GM12878 (cell line): ENCODE measurements at regions not wholly inside any gene's neighbourhood (a gene's known extent, or its start where the extent isn't known, plus 50 kb on each side); places are given as distances from the start of the nearest gene placed in this dataset.

ENCODE experiments used
- ATAC-seq: fragments of 200-7000 bp; cut with Tn5 transposase; 3 replicates; pipeline ENCODE4 v1.9.1; 2020; ENCODE audit warnings: mild to moderate bottlenecking, moderate library complexity
- BruUV-seq: library from RNA; stranded (reverse); fragments of 400-500 nt; replicated peaks from 2 replicates; lab custom pipeline; 2021; lab: Mats Ljungman, UMichigan
- CTCF ChIA-PET: fragments of 300-600 bp; sonication (Branson Sonifier 250); formaldehyde crosslinking; extraction: SDS; loops from one replicate; lab custom pipeline; 2021; ENCODE audit warnings: inconsistent platforms; lab: Yijun Ruan, JAX
- POLR2A ChIA-PET: fragments of 350-600 bp; formaldehyde crosslinking; extraction: SDS; loops from one replicate; lab custom pipeline; 2021; ENCODE audit warnings: inconsistent platforms; lab: Charles Lee
- RAD21 ChIA-PET: fragments of 300-600 bp; sonication (Branson Sonifier 250); formaldehyde crosslinking; loops from one replicate; lab custom pipeline; 2023; ENCODE audit warnings: antibody characterized with exemption; ENCODE audit not compliant: unreplicated experiment; lab: Charles Lee
- SMC1A ChIA-PET: fragments of 300-600 bp; sonication (Branson Sonifier 250); formaldehyde crosslinking; loops from one replicate; lab custom pipeline; 2023; ENCODE audit not compliant: unreplicated experiment, uncharacterized antibody; lab: Charles Lee
- DNase-seq: peaks from one replicate; pipeline ENCODE4 v3.0.0-alpha.2; 2011; ENCODE audit warnings: low read depth, low spot score
- FAIRE-seq: peaks from 3 replicates; lab custom pipeline; 2011; peaks lifted over from hg19 to GRCh38; lab: Jason Lieb, UNC
- H2AFZ ChIP-seq: 2 replicates; pipeline ENCODE4 v1.6.0; 2011; ENCODE audit warnings: low read depth, low read length, control low read depth; ENCODE audit not compliant: control insufficient read depth
- H3K27ac ChIP-seq: 2 replicates; pipeline ENCODE4 v1.5.1; 2011; ENCODE audit warnings: control low read depth; ENCODE audit not compliant: control insufficient read depth, insufficient read depth
- H3K27me3 ChIP-seq, 2 experiments: replicated peaks in 1 of 2; 2 replicates each; pipeline versions ENCODE4 v1.6.0 to v1.6.1; 2011; ENCODE audit warnings: low read length in 1 of 2; ENCODE audit not compliant: control insufficient read depth in 2 of 2, insufficient read depth in 2 of 2
- H3K36me3 ChIP-seq, 2 experiments: 2 replicates each; pipeline ENCODE4 v1.5.1; 2011; ENCODE audit warnings: low read length in 1 of 2; ENCODE audit not compliant: control insufficient read depth in 2 of 2, insufficient read depth in 2 of 2
- H3K4me1 ChIP-seq: 2 replicates; pipeline ENCODE4 v1.6.1; 2011; ENCODE audit warnings: mild to moderate bottlenecking, low read length, moderate library complexity, mixed read lengths; ENCODE audit not compliant: control insufficient read depth, insufficient read depth
- H3K4me2 ChIP-seq: 2 replicates; pipeline ENCODE4 v1.6.0; 2011; ENCODE audit warnings: control low read depth; ENCODE audit not compliant: control insufficient read depth, insufficient read depth
- H3K4me3 ChIP-seq: fragments of 200-600 bp; sonication (generic); 2 replicates; pipeline ENCODE4 v1.5.1; 2016
- H3K79me2 ChIP-seq: 2 replicates; pipeline ENCODE4 v1.6.0; 2011; ENCODE audit warnings: low read length; ENCODE audit not compliant: control insufficient read depth, insufficient read depth
- H3K9ac ChIP-seq: 2 replicates; pipeline ENCODE4 v1.8.0; 2011; ENCODE audit warnings: low read length, control low read depth, mixed read lengths; ENCODE audit not compliant: control insufficient read depth, insufficient read depth
- H3K9me3 ChIP-seq: replicated peaks from 3 replicates; pipeline ENCODE4 v1.5.1; 2011; ENCODE audit warnings: mild to moderate bottlenecking, low read length; ENCODE audit not compliant: control insufficient read depth, insufficient read depth
- H4K20me1 ChIP-seq: 2 replicates; pipeline ENCODE4 v1.6.0; 2011; ENCODE audit not compliant: control insufficient read depth, insufficient read depth
- ASH2L ChIP-seq: fragments of 300-600, 200-600 bp; sonication (generic); IDR thresholded peaks from 2 replicates; pipeline ENCODE4 v1.6.1; 2017; ENCODE audit warnings: low read depth, mild to moderate bottlenecking, borderline replicate concordance
- DPF2 ChIP-seq: fragments of 450-650 bp; IDR thresholded peaks from 2 replicates; pipeline ENCODE4 v1.6.1; 2017; ENCODE audit warnings: mild to moderate bottlenecking
- FOS ChIP-seq: IDR thresholded peaks from 3 replicates; pipeline ENCODE4 v1.6.1; 2011; ENCODE audit warnings: borderline replicate concordance; ENCODE audit not compliant: insufficient read length; ENCODE audit errors: extremely low read depth
- GABPA ChIP-seq: IDR thresholded peaks from 2 replicates; pipeline ENCODE4 v1.6.1; 2014; ENCODE audit warnings: antibody characterized with exemption, low read depth, mild to moderate bottlenecking, inconsistent platforms
- HDGF ChIP-seq: fragments of 450-650 bp; IDR thresholded peaks from 2 replicates; pipeline ENCODE4 v1.6.1; 2016; ENCODE audit warnings: antibody characterized with exemption
- MTA2 ChIP-seq: fragments of 450-650 bp; IDR thresholded peaks from 2 replicates; pipeline ENCODE4 v1.6.1; 2016; ENCODE audit warnings: low read depth, mild to moderate bottlenecking, moderate library complexity
- NR2F1 ChIP-seq: fragments of 450-650 bp; conservative IDR thresholded peaks from 2 replicates; pipeline ENCODE4 v1.6.1; 2017; ENCODE audit warnings: mild to moderate bottlenecking
- NRF1 ChIP-seq: conservative IDR thresholded peaks from 2 replicates; pipeline ENCODE4 v1.6.1; 2011; ENCODE audit warnings: mild to moderate bottlenecking, low read depth, low read length, improper control_type of control experiment
- PAX5 ChIP-seq: IDR thresholded peaks from 2 replicates; pipeline ENCODE4 v1.6.1; 2011; ENCODE audit warnings: low read depth, low read length, borderline replicate concordance
- SIN3A ChIP-seq: IDR thresholded peaks from 2 replicates; pipeline ENCODE4 v1.6.1; 2012; ENCODE audit warnings: low read depth, low read length, improper control_type of control experiment
- SMAD5 ChIP-seq: IDR thresholded peaks from 2 replicates; pipeline ENCODE4 v1.6.1; 2016; ENCODE audit warnings: antibody characterized with exemption, low read depth
- SMC3 ChIP-seq: IDR thresholded peaks from 2 replicates; pipeline ENCODE4 v1.6.1; 2011; ENCODE audit warnings: low read length, improper control_type of control experiment, borderline replicate concordance
- STAT1 ChIP-seq: fragments of 450-650 bp; conservative IDR thresholded peaks from 2 replicates; pipeline ENCODE4 v1.6.1; 2014; ENCODE audit warnings: antibody characterized with exemption, mild to moderate bottlenecking
- TCF12 ChIP-seq: IDR thresholded peaks from 2 replicates; pipeline ENCODE4 v1.6.1; 2011; ENCODE audit warnings: low read depth, mild to moderate bottlenecking, low read length
- WGBS: methylation state at CpG from one replicate; pipeline ENCODE4 v1.1.6; 2016; ENCODE audit warnings: low lambda C conversion rate; ENCODE audit not compliant: insufficient replicate concordance, insufficient coverage; ENCODE audit errors: missing lambda C conversion rate; 5-methylcytosine and 5-hydroxymethylcytosine counted together
- in situ Hi-C: fragments of 300-500 bp; cut with MboI; formaldehyde crosslinking; loops from 9 replicates; pipeline ENCODE4 v1.14.3; 2018; ENCODE audit warnings: mixed read lengths
- intact Hi-C: fragments of 100-400 bp; cut with micrococcal nuclease; formaldehyde crosslinking; loops from one replicate; pipeline ENCODE4 v1.14.2; 2022; ENCODE audit not compliant: unreplicated experiment
- TF ChIP-seq, protein P1 (sequence below): IDR thresholded peaks from 2 replicates; pipeline ENCODE4 v1.6.1; 2011; ENCODE audit warnings: borderline replicate concordance, low read depth, mild to moderate bottlenecking, moderate library complexity, low read length; ENCODE audit not compliant: insufficient read depth, poor library complexity, severe bottlenecking
- TF ChIP-seq, protein P2 (sequence below): fragments of 450-650 bp; IDR thresholded peaks from 2 replicates; pipeline ENCODE4 v1.6.1; 2018; ENCODE audit warnings: mild to moderate bottlenecking, low read depth, moderate library complexity; ENCODE audit not compliant: partially characterized antibody
- TF ChIP-seq, protein P3 (sequence below): IDR thresholded peaks from 2 replicates; pipeline ENCODE4 v1.6.1; 2012; ENCODE audit warnings: mild to moderate bottlenecking, low read depth, low read length

DNA sequence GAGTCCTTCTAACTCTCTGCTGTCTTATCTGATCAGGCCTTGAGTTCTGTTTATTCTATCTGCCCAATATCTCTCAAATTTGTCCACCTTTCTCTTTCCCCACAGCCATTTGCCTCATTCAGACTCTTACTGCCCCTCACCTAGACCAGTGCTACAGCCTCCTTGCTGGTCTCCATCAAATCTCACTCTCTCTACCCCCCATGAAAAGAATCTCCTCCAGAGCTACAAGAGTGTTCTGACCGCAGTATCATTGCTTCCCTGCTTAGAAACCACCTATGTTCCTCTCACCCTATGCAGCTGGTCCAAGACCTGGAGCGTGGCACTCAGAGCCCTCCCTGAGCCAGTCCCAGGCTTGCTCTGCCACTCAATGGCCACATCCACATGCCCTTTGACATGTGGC is 231.0 kb upstream of the JUN start:
- no peak overlapping the region for H3K27ac ChIP-seq
- no peak overlapping the region for H3K9ac ChIP-seq
- no peaks in the 10 kb centered on the region; the same call in 2 of the 3 replicates for H3K9me3 ChIP-seq
- H3K4me2 ChIP-seq, result no peak overlapping the region
- no peak for FAIRE-seq
- H3K79me2 ChIP-seq, result no peaks in the 10 kb centered on the region
- H3K27me3 ChIP-seq, result no peaks in the 10 kb centered on the region
- CTCF ChIA-PET, result interaction anchor here (1.0 kb wide), 1 partner anchor 10 kb away, joined by 3 read pairs; no protein-coding TSS in a partner anchor
- H2AFZ ChIP-seq, result no peak overlapping the region
- RAD21 ChIA-PET, result interaction anchor here (1.2 to 2.6 kb wide), 2 partner anchors 32 to 112 kb away, joined by 3 to 22 read pairs; no protein-coding TSS in a partner anchor
- no peak for TF ChIP-seq TCF12
- TF ChIP-seq, protein P1, sequence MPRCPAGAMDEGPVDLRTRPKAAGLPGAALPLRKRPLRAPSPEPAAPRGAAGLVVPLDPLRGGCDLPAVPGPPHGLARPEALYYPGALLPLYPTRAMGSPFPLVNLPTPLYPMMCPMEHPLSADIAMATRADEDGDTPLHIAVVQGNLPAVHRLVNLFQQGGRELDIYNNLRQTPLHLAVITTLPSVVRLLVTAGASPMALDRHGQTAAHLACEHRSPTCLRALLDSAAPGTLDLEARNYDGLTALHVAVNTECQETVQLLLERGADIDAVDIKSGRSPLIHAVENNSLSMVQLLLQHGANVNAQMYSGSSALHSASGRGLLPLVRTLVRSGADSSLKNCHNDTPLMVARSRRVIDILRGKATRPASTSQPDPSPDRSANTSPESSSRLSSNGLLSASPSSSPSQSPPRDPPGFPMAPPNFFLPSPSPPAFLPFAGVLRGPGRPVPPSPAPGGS, result no peak
- no peak for TF ChIP-seq HDGF
- TF ChIP-seq GABPA, result no peak
- no peak for TF ChIP-seq MTA2
- no peak for TF ChIP-seq FOS
- TF ChIP-seq ASH2L, result no peak
- TF ChIP-seq SIN3A, result no peak
- no peak for TF ChIP-seq STAT1
- TF ChIP-seq, protein P2, sequence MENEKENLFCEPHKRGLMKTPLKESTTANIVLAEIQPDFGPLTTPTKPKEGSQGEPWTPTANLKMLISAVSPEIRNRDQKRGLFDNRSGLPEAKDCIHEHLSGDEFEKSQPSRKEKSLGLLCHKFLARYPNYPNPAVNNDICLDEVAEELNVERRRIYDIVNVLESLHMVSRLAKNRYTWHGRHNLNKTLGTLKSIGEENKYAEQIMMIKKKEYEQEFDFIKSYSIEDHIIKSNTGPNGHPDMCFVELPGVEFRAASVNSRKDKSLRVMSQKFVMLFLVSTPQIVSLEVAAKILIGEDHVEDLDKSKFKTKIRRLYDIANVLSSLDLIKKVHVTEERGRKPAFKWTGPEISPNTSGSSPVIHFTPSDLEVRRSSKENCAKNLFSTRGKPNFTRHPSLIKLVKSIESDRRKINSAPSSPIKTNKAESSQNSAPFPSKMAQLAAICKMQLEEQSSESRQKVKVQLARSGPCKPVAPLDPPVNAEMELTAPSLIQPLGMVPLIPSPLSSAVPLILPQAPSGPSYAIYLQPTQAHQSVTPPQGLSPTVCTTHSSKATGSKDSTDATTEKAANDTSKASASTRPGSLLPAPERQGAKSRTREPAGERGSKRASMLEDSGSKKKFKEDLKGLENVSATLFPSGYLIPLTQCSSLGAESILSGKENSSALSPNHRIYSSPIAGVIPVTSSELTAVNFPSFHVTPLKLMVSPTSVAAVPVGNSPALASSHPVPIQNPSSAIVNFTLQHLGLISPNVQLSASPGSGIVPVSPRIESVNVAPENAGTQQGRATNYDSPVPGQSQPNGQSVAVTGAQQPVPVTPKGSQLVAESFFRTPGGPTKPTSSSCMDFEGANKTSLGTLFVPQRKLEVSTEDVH, result no peak
- TF ChIP-seq NRF1, result no peak
- no peak for TF ChIP-seq NR2F1
- TF ChIP-seq SMC3, result no peak
- no peak for TF ChIP-seq DPF2
- TF ChIP-seq PAX5, result no peak
- TF ChIP-seq SMAD5, result no peak
- TF ChIP-seq, protein P3, sequence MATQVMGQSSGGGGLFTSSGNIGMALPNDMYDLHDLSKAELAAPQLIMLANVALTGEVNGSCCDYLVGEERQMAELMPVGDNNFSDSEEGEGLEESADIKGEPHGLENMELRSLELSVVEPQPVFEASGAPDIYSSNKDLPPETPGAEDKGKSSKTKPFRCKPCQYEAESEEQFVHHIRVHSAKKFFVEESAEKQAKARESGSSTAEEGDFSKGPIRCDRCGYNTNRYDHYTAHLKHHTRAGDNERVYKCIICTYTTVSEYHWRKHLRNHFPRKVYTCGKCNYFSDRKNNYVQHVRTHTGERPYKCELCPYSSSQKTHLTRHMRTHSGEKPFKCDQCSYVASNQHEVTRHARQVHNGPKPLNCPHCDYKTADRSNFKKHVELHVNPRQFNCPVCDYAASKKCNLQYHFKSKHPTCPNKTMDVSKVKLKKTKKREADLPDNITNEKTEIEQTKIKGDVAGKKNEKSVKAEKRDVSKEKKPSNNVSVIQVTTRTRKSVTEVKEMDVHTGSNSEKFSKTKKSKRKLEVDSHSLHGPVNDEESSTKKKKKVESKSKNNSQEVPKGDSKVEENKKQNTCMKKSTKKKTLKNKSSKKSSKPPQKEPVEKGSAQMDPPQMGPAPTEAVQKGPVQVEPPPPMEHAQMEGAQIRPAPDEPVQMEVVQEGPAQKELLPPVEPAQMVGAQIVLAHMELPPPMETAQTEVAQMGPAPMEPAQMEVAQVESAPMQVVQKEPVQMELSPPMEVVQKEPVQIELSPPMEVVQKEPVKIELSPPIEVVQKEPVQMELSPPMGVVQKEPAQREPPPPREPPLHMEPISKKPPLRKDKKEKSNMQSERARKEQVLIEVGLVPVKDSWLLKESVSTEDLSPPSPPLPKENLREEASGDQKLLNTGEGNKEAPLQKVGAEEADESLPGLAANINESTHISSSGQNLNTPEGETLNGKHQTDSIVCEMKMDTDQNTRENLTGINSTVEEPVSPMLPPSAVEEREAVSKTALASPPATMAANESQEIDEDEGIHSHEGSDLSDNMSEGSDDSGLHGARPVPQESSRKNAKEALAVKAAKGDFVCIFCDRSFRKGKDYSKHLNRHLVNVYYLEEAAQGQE, result no peak
- TF ChIP-seq, all 136 proteins: peak for 0
- H3K4me3 ChIP-seq, result no peak overlapping the region
- ChIA-PET POLR2A (no interaction called here), SMC1A (interaction anchor here (0.7 to 6.4 kb wide), 4 partner anchors 12 to 281 kb away, joined by 3 to 61 read pairs (median 13); no protein-coding TSS in a partner anchor)
- DNase-seq (no peak), ATAC-seq (no peak)
- no peaks in the 10 kb centered on the region for H3K36me3 ChIP-seq
- no peaks in the 10 kb centered on the region for H4K20me1 ChIP-seq
- intact Hi-C loops, result loop anchor here (10.0 kb wide), 1 partner anchor 130 kb away; no protein-coding TSS in a partner anchor
- BruUV-seq, result no TSS peak
- in situ Hi-C loops, result no loop called here
- 95% methylated on average over 2 of the region's 2 CpGs for WGBS
- H3K4me1 ChIP-seq, result peaks cover 39% of the 10 kb centered on the region
